ENCODE measurements at regions not wholly inside any gene's neighbourhood (a gene's known extent, or its start where the extent isn't known, plus 50 kb on each side); places are given as distances from the start of the nearest gene placed in this dataset.

- H2AK5ac ChIP-seq (ENCODE audit: insufficient read length, low read length): no peak overlapping the region
Observed at GRCh38 chr5:99449786-99450185, 521.0 kb upstream of the CHD1 start.

More at GRCh38 chr5:99449786-99450185, 521.0 kb upstream of the CHD1 start:
- Histone ChIP-seq H2BK15ac (ENCODE audit: low read depth, low read length) (no peak overlapping the region), H3K27ac (ENCODE audit: insufficient read length, low read depth, low read length) (no peak overlapping the region), H3K4me1 (ENCODE audit: insufficient read depth, low read length) (no peaks in the 10 kb centered on the region), H4K8ac (replicated peaks; ENCODE audit: insufficient read length, low read depth, low read length) (no peak overlapping the region), H2BK12ac (ENCODE audit: insufficient read length, low read depth, low read length) (no peak overlapping the region), H2AFZ (ENCODE audit: low read length) (no peak overlapping the region), H2BK20ac (ENCODE audit: low read depth, low read length, poor library complexity, severe bottlenecking) (no peak overlapping the region), H3K56ac (ENCODE audit: insufficient read length, low read depth, low read length) (no peak overlapping the region), H3K9me3 (ENCODE audit: control insufficient read depth, low read depth, low read length) (no peaks in the 10 kb centered on the region), H2BK5ac (ENCODE audit: insufficient read length, low read length) (no peak overlapping the region), H3K9ac (ENCODE audit: extremely low read depth, insufficient read length, low read length) (no peak overlapping the region), H3K79me1 (ENCODE audit: insufficient read depth, low read depth, low read length, poor library complexity, severe bottlenecking) (no peaks in the 10 kb centered on the region), H2BK120ac (ENCODE audit: low read depth, low read length, poor library complexity, severe bottlenecking) (no peak overlapping the region), H4K20me1 (ENCODE audit: control insufficient read depth, insufficient read depth, insufficient read length) (no peaks in the 10 kb centered on the region), H3K18ac (ENCODE audit: insufficient read length, low read depth, low read length) (no peak overlapping the region), H3K14ac (ENCODE audit: insufficient read depth, low read length) (no peak overlapping the region), H3K27me3 (ENCODE audit: insufficient read depth, low read length) (no peaks in the 10 kb centered on the region), H3K23me2 (ENCODE audit: insufficient read length, low read depth, low read length, poor library complexity, severe bottlenecking) (no peaks in the 10 kb centered on the region), H3K4ac (ENCODE audit: low read depth, low read length) (no peak overlapping the region), H3K4me2 (ENCODE audit: insufficient read depth, insufficient read length, low read length) (no peak overlapping the region), H3K79me2 (ENCODE audit: insufficient read depth, low read length) (no peaks in the 10 kb centered on the region), H3T11ph (ENCODE audit: low read length) (no peak overlapping the region), H4K5ac (ENCODE audit: insufficient read length, low read depth, low read length) (no peak overlapping the region), H3K23ac (ENCODE audit: insufficient read length, low read depth, low read length) (no peak overlapping the region), H4K91ac (ENCODE audit: insufficient read length, low read depth, low read length) (no peak overlapping the region)
- H3K9me3 Mint-ChIP-seq: no peaks in the 10 kb centered on the region
- no peak overlapping the region for H3K4me3 Mint-ChIP-seq
- H3K4me1 Mint-ChIP-seq: no peaks in the 10 kb centered on the region
- H3K27ac Mint-ChIP-seq: no peak overlapping the region
- no peaks in the 10 kb centered on the region for H3K36me3 Mint-ChIP-seq (ENCODE audit: insufficient read depth in 1 of 3, low read depth in 3 of 3)
- no CpG with 5 or more reads among the region's 3 CpGs for WGBS (ENCODE audit: extremely low coverage, insufficient read length, low lambda C conversion rate)
- TF ChIP-seq CTCF (conservative IDR thresholded peaks at IDR 0.05): no peak
- DNase-seq: no peak
- no peaks in the 10 kb centered on the region for H3K27me3 Mint-ChIP-seq (ENCODE audit: low read depth)
